ENCODE measurements at regions not wholly inside any gene's neighbourhood (a gene's known extent, or its start where the extent isn't known, plus 50 kb on each side); places are given as distances from the start of the nearest gene placed in this dataset.

DNA sequence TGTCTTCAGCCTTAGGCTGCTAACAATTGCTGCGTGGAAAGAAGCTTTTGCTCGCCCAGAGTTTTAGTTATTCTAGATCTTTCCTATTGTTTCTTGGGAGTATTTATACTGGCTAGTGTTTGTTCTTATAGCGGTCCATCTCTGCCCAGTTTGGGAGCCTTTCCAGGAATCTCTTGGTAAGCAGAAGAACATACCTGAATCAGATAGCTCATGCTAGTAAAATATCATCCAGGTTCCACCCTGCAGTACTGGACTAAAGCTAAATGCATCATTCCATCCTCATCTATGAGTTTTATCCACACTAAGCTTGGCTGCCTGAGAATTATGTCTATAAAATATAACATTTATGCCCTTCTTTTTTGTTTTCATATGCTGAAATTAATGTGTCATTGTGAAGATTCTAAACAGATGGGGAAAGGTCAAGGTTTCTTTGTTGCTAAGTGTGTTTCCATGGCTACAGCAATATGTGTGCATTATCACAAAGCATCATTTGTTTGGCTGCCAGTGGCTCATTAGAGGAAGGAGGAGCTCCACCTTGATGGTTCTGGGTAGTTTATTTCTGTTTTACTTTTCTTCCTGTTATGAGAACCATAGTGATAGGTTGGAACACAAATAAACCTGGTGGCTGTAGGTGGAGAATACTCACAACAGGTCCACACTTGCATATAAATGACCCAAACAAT, 182.8 kb downstream of the PIK3C3 start:
- DNase-seq = no peak

DNA sequence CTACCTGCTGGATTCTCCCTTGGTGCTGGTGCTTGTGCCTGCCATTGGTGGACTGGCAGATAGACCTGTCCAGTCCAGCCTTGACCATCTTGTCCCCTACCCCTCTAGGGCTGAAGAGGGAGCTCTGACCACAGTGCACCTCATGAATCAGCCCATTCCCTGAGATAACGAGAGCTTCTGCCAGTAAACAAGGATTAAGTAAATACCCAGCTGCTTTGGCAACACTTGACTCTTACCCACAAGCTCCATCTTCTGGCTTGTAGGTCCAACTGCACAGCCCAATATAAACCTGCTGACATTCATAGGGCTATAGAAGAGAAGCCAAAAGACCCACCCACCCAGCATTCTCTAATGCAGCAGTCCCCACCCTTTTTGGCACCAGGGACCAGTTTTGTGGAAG, 186.4 kb downstream of the PIK3C3 start:
- DNase-seq = no peak

DNA sequence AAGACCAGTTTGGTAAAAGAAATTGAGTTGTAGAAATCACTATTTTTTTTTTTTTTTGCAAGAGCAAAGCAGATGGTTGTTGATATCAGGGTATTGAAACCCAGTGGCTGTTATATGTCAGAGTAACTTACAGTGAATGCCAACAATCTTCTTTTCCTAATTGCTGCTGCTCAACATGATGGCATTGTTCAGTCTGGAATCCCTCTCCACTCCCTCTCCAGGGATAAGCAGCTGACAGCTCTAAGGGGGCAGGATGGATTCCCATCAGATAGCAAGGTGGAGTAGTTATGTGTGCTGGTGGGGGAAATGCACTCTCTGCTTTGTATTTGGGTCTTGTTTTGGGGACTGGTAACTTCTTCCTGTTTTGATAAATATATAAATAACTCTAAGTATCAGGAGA, 200.0 kb downstream of the PIK3C3 start:
- DNase-seq = no peak

DNA sequence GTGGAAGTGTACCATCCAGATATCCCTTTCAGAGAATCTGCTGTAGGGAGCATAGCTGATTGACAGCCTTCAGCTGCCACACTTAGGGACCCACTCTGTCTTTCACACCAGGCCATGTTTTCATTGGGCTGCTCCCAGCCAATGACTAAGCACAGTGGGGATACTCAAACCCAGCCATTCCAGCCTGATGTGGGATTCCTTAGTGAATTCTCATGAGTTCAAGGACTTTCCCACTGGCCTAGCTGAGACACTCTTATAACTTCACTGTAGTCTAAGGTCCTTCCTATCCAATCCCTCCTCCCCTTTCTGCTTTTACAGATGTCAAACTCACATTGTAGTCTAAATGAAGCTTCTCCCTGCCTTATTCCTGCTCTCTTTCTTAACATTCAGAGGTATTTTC, 201.2 kb downstream of the PIK3C3 start:
- DNase-seq = no peak

DNA sequence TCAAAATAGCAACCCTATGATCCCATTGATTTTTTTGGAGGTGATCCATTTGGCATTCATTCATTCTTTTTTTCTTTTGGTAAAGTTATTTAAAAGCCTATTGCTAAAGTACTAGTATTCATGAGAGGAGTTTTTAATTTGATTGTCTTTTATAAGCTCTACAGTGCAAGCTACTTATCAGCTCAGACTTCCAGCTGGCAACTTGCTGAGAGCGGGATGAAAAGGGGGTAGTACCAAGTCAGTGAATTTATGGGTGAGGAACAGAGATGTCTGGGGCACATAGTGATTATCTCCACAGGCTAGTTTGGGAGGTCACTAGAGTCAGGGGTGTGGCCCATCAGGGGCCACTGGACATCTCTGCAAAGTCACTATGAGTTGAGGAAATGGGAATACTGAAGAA, 202.4 kb downstream of the PIK3C3 start:
- DNase-seq = no peak

DNA sequence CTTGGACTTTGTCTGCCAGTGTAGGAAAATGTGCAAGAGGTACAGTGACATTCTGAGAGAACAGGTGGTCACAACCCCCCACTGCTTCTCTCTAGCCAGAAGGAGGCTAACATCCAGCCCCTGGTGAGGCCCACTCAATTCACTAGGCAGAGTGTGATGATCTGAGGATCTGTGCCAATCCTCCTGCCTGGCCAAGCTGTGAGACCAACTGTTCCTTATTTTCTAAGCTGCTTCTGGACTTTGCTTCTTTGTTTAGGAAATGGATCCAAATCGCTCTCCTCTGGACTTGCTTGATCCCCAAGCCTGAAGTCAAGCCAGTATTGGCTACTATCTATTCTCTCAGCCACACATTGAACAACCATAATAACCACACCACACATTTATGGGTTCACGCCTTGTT, 202.8 kb downstream of the PIK3C3 start:
- DNase-seq = no peak

DNA sequence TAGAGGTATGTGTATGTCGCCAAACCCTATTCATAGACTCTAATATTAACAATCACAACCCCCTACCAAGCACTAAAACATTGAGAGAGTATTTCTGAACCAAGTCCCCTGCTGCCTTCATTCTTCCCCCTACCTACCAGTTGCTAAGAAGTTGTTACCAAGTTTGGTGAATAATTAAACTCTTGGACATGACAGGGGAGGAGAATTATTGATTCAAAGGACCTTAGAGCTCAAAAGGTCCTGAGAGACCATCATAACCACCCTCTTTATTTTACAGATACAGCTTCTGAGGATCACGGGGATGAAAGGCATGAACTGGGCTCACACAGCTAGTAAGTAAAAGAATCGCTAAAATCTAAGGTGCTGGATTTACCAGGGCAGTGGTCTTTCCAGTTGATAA, 204.1 kb downstream of the PIK3C3 start:
- DNase-seq = no peak

DNA sequence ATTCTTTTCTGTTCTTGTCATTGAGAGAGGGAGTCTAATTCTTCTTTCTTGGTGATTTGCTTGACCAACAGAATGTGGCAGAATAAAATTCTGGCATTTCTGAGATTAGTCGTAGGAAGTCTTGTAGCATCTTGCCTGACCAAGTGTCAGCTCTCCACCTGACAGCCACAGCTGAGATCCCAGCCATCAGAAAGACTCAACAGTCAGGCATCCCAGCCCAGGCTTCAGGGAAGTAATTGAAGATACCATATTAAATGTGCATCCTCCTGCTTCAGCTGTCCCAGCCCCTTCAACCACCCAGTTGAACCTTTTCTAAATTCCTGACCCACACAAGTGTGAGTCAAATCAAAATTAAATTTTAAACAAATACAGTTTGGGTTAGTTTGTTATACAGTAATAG, 208.3 kb downstream of the PIK3C3 start:
- no peak for DNase-seq

DNA sequence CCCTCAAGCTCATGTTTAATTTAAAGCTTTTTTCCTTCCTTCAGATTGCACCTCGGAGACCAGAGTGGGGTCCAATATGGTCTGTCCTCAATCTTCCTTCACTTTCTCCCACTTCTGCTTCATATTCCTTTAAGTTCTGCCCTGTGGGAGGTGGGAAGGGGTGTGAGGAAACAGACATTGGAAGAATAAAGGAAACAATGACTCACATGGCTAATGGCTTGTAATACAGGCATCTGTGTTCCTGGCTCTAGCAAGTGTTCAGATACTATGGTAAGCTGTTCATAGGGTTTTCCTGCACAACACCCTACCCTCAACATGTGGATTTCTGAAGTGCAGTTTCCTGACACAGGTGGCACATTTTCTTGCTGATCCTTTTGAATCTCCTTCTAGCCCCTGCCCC, 209.5 kb downstream of the PIK3C3 start:
- no peak for DNase-seq

DNA sequence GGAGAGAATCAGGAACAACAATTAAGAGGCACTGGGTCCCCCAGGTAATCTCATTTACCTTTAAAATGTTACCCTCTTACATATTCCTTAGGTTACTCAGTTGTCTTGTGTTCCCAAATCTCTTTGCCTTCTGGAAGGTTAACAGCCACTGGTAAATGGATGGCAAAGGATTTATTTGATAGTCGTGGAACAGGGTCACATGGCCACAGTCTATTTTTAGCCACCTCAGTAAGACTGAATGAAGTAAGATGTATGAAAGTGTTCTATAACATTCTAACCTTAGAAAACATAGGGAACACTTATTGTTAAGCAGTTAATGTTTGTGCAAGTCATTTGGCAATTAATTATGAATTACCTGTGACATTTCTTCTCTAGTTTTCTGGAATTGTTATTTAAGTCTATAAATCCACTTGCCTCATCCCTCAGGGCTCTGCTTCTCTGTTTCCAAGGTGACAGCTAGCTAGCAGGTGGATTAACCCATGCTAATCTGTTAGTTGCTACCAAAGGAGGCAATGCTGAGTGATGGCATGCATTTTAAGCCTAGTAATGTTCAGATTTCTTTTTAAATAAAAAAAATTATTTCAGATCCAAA, 211.0 kb downstream of the PIK3C3 start:
- DNase-seq = no peak

DNA sequence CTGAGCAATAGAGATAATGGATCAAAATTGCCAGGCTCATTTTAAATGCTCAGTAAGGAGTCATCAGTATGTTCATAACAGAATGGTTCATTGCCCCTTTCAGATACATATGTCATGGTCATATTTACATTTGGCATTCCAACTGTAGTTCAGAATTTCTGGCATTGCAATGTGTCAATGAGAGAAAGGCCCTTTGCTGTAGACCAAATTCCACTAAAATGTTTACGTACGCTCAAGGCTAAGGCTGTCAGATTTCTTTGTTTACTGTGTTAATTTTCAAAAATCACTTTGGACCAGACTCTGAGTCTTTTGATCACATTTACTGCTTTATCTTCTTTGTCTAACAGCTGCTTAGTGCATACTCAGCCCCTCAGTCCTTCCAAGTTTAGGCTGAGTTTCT, 213.5 kb downstream of the PIK3C3 start:
- no peak for DNase-seq

DNA sequence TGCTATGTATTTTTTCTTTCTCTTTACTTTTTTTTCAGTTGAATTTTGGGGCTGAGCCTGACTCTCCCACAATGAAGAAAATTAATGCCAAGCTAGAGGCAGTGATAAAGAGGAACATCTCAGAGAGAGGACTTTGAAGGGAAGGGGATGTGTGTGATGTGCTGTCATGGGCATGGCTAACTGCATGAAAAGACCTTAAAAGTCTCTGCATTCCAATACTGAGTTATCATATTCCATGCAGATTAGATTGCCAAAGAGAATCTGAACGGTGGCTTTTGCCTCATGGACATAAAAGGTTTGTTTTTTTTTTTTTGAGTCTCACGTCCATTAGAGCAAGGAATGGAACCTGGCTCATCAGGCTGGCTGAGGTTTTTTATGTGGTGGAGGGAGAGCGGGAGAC, 213.9 kb downstream of the PIK3C3 start:
- no peak for DNase-seq

DNA sequence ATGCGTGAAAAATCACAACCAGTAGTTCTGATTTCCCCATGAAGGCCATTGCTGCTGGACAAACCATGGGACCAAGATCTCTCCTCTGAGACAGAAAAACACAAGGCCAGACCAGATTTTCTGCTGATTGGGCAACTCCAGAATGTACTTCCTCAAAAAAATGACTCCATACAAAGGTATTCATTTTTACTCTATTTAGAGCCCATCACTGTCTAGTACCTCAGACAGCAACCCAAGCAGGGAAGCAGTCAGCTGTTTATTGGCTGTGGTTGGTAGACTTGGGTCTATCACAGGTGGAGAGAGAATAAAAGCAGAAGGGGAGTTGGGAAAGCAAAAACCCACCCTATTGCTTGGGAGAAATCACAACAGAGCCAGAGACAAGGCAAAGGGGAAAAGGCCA, 219.9 kb downstream of the PIK3C3 start:
- DNase-seq = no peak

DNA sequence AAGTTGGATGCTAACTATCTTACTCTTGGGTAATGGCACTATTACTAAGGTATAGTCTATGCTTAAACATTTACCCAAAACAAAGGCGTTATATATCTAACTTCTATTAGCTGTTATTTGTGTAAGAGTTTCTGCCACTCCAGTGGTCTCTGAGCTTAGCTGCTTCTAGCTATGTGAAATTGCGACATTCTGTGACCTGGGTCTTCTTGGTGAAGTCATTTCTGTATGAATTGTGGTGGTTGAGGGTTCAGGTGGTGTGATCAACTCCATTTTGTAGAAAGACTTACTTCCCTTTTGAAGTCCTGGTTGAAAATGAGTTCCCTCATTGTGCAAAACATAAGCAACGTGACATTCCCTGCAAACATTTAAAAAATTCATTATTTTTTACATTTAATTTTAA, 221.6 kb downstream of the PIK3C3 start:
- DNase-seq = no peak

DNA sequence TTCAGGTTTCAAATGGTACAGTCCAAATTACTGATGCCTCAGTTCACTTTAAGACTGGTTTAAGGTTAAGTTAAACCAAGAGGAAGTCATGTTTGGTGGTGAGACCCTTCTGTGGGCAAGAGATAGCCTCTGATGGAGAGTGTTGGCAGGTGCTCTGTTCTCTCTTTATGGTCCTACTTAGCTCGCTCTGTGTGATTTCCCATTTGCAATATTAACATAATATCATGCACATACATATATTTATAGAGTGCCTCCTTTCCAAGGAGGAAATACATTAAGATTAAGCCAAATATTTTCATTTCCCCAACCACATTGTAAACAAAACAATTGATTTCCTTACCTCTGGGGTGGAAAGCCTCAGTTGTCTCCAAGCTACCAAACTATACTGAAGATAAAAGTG, 222.4 kb downstream of the PIK3C3 start:
- no peak for DNase-seq

DNA sequence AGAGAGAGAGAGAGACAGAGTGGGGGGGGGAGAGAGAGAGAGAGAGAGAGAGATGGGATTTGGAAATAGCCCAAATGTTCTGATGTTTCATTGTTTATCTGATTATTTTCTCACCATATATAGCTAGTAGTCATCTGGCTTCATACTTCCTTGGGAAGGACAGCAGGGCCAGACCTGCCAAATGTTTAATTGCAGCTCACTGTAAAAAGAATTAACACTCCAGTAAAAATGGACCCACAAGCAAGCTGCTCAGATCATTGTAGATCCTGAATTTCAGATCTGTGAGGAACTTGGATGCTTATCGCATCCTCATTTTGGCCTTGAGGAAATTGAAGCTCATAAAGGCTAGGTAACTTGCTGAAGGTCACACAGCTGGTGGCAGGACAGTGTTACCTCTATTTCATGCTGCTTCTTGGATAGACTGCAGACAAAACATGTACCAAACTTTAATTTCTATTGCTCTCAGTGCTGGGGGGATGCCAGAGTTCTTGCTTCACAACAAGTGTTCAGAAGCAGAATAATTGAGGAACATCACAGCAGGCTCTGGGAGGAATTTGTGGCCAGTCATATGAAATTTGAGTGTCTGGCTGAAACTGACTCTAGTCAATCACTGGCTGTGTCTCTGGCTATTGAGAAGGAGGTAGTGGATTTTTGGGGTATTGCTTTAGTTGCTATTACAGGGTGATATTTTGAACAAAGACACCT, 223.5 kb downstream of the PIK3C3 start:
- no peak for DNase-seq

DNA sequence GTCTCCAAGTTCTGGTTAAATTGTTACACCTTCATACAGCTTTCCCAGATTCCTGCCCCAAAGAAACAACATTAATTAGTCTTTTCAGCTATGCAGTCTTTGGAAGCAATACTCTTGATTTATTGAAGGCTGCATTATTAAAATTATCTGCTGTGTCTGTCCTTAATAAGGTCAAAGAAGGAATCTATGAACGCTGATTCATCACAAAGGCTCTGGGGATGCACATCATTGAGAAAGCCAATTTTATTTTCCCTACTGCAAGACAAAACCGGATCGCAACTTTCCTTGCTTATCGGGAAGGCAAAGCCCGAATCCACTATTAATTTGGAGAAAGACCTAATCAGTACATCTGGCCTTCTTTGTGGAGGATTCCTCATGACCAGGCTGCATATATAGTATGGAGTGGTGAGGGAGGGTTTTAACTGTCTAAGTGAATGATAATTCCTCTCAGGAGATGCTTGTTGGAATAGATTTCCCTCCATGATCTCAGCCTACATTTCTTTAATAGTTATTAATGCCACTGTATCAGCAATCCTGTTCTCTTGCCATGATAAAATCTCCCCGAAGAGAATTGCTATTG, 224.6 kb downstream of the PIK3C3 start:
- no peak for DNase-seq

DNA sequence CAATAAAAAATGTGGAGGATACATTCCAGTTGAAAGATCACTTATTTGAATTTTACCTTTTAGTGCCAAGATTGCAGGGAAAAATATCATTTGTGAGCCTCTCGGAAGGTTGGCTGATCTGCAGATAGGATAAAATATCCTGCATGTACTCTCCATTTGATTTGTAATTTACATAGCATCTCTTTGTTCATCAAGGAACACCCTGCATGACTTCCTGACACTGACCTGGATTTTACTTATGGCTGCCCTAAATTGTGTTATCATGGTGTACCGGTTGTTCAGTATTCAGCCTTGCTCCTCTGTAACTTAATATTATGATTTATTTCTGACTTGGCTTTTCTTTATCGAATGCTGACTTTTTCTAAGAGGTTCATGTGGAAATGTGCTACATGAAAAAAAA, 226.4 kb downstream of the PIK3C3 start:
- no peak for DNase-seq

DNA sequence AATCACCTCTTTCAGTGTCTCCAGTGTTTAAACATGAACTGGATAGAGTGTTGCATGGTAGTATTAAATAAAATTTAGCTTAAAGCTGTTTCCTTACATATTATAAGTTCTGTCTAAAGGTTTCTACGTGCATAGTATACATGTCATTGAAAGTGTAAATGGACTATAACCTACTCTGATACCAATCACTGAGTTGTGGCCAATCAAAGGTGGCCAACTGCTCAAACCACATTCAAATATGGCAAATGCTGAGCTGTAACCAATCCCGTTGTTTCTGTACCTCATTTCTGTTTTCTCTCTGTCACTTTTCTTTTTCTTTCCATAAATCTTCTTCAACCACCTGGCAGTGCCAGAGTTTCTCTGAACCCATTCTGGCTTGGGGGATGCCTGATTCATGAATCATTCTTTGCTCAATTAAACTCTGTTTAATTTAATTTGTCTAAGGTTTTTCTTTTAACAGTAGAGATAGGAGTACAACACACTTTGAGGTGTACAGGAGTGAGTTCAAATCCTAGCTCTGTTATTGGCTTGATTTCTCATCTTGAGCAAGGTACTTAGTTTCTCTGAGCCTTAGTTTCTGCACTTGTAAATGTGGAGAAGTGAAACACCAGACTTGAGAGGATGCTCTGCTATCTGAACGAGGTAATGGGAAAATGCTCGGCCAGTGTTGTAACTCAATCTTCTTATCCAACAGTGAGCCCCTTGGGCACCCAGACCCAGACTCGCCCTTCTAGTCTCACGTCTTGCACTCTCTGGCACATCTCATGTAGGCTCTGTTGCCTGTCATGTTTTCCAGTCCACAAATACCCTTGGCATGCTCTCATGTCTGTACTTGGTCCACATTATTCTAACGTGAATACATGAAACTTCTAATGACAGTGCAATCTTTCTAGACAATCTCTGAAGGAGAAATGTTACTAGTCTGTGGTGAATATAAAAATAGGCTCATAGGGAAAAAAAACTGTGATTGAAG, 228.0 kb downstream of the PIK3C3 start:
- no peak for DNase-seq

DNA sequence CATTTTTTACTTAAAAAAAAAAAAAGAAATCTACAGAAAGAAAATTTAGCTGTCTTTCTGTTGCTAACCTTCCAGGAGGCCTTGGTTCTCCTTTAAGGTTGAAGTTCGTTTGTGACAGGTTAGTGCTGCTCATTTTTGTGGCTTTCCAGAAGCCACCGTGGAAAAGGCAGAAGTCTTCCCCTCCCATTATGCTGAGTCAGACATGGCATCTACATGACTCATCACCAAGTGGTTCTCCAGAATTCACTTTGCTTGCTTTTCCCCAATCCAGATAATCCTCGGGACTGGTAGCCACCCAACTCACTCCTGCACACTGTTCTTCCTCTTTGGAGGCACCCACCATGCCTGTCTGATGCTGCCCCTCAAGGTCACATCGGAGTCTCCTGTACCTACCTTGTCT, 228.7 kb downstream of the PIK3C3 start:
- no peak for DNase-seq

DNA sequence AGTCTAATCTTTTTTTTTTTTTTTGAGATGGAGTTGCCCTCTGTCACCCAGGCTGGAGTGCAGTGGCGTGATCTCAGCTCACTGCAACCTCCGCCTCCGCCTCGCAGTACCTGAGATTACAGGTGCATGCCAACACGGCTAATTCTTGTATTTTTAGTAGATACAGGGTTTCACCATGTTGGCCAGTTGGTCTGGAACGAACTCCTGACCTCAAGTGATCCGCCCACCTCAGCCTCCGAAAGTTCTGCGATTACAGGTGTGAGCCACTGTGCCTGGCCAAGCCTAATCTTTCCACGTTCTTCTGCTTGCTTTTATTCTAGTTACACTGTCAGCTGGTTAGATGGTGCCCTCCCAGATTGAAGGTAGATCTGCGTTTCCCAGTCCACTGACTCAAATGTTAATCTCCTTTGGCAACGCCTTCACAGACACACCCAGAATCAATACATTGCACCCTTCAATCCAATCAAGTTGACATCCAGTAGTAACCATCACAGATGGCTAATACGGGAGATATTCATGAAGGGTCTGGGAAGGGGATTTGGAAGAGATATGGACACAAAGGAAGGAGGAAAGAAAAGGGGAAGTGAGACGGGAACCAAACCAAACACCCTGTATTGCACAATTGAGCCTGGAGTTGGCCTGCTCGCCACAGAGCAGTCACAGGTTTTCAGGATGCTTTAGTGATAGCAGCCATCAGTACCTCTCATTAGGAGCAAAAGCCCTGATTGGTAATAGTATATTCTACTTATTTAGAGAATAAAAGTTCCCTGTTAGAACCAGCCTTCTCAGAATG, 229.8 kb downstream of the PIK3C3 start:
- no peak for DNase-seq

DNA sequence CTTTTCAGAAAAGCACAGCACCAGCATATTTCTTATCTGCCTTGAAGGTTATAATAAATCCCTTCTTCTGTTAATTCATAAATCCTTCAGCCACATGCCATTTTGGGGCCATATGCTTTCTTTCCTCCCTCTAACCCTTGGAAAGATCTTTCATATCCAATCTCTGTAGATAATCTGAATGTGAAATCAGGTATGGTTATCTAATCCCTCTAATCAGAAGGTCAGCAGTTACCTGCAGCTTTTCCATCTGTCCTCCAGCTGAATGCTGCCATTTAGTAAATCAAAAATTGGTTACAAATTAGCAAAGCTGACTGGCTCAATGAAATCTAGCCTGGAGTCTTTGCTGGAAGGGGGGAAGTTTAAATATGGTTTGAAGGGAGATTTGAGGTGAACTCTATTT, 230.5 kb downstream of the PIK3C3 start:
- DNase-seq = no peak
